WTC11 (cell line): ENCODE measurements at regions not wholly inside any gene's neighbourhood (a gene's known extent, or its start where the extent isn't known, plus 50 kb on each side); places are given as distances from the start of the nearest gene placed in this dataset.

Experiments
- ATAC-seq: fragments of 200-7000 bp; cut with Tn5 transposase; 2 replicates; pipeline ENCODE4 v1.10.0; 2021; ENCODE audit warnings: mild to moderate bottlenecking, moderate library complexity
- CTCF ChIA-PET: fragments of 300-600 bp; sonication (Branson Sonifier 250); formaldehyde crosslinking; loops from one replicate; lab custom pipeline; 2021; ENCODE audit warnings: antibody characterized with exemption; lab: Charles Lee
- POLR2A ChIA-PET: fragments of 350-600 bp; sonication (Branson Sonifier 250); formaldehyde crosslinking; loops from one replicate; lab custom pipeline; 2021; ENCODE audit warnings: antibody characterized with exemption; lab: Charles Lee
- DNase-seq: peaks from one replicate; pipeline ENCODE4 v3.0.0; 2021; ENCODE audit warnings: low spot score
- H3K27ac Mint-ChIP-seq: 2 replicates; pipeline ENCODE4 v1.8.0; 2021; ENCODE audit warnings: mixed read lengths
- H3K27me3 Mint-ChIP-seq: 2 replicates; pipeline ENCODE4 v1.8.0; 2021; ENCODE audit warnings: low read depth, mild to moderate bottlenecking, moderate library complexity, mixed read lengths
- H3K36me3 Mint-ChIP-seq: 2 replicates; pipeline ENCODE4 v1.8.0; 2021; ENCODE audit warnings: mixed read lengths
- H3K4me1 Mint-ChIP-seq: 2 replicates; pipeline ENCODE4 v1.8.0; 2022; ENCODE audit warnings: mixed read lengths
- H3K4me3 Mint-ChIP-seq: 2 replicates; pipeline ENCODE4 v1.8.0; 2021; ENCODE audit warnings: mild to moderate bottlenecking, moderate library complexity, mixed read lengths
- H3K9me3 Mint-ChIP-seq: 2 replicates; pipeline ENCODE4 v1.8.0; 2021; ENCODE audit warnings: mixed read lengths
- ARID4B ChIP-seq: sonication (generic); formaldehyde crosslinking; IDR thresholded peaks from 2 replicates; pipeline ENCODE4 v1.8.0; 2023; ENCODE audit warnings: missing genetic modification reagents, mild to moderate bottlenecking, borderline replicate concordance
- CREB1 ChIP-seq: sonication (generic); formaldehyde crosslinking; IDR thresholded peaks from 2 replicates; pipeline ENCODE4 v1.8.0; 2023; ENCODE audit warnings: mild to moderate bottlenecking, missing genetic modification reagents
- FOXJ3 ChIP-seq: sonication (generic); formaldehyde crosslinking; IDR thresholded peaks from 2 replicates; pipeline ENCODE4 v1.9.0; 2021; ENCODE audit warnings: missing genetic modification reagents, mild to moderate bottlenecking, borderline replicate concordance
- FOXK1 ChIP-seq: sonication (generic); formaldehyde crosslinking; IDR thresholded peaks from 2 replicates; pipeline ENCODE4 v1.8.0; 2022; ENCODE audit warnings: mild to moderate bottlenecking, moderate library complexity, missing genetic modification reagents
- MXD4 ChIP-seq: fragments of 250-450 bp; sonication (Bioruptor Pico); IDR thresholded peaks from 2 replicates; pipeline ENCODE4 v1.8.0; 2021; ENCODE audit warnings: mild to moderate bottlenecking, moderate library complexity, borderline replicate concordance
- MYBL2 ChIP-seq: sonication (generic); formaldehyde crosslinking; IDR thresholded peaks from 2 replicates; pipeline ENCODE4 v1.8.1; 2023; ENCODE audit warnings: mild to moderate bottlenecking, moderate library complexity, missing genetic modification reagents
- PREB ChIP-seq: sonication (generic); formaldehyde crosslinking; IDR thresholded peaks from 2 replicates; pipeline ENCODE4 v1.8.1; 2022; ENCODE audit warnings: mild to moderate bottlenecking, missing genetic modification reagents, moderate library complexity, borderline replicate concordance
- RELA ChIP-seq: sonication (generic); formaldehyde crosslinking; IDR thresholded peaks from 2 replicates; pipeline ENCODE4 v1.8.1; 2022; ENCODE audit warnings: missing genetic modification reagents, mild to moderate bottlenecking, borderline replicate concordance
- SP1 ChIP-seq: sonication (generic); formaldehyde crosslinking; conservative IDR thresholded peaks from 2 replicates; pipeline ENCODE4 v1.8.1; 2022; ENCODE audit warnings: missing genetic modification reagents
- TEAD4 ChIP-seq: sonication (generic); formaldehyde crosslinking; IDR thresholded peaks from 2 replicates; pipeline ENCODE4 v1.8.0; 2022; ENCODE audit warnings: mild to moderate bottlenecking, missing genetic modification reagents
- ZNF532 ChIP-seq: fragments of 250-450 bp; sonication (Bioruptor Pico); IDR thresholded peaks from 2 replicates; pipeline ENCODE4 v1.9.0; 2021; ENCODE audit warnings: mild to moderate bottlenecking, borderline replicate concordance
- TF ChIP-seq, protein P1 (sequence below): sonication (generic); formaldehyde crosslinking; conservative IDR thresholded peaks from 2 replicates; pipeline ENCODE4 v1.8.1; 2023; ENCODE audit warnings: mild to moderate bottlenecking, low read depth, missing genetic modification reagents, moderate library complexity
- TF ChIP-seq, protein P2 (sequence below): sonication (generic); formaldehyde crosslinking; IDR thresholded peaks from 2 replicates; pipeline ENCODE4 v1.8.1; 2022; ENCODE audit warnings: missing genetic modification reagents, borderline replicate concordance
- TF ChIP-seq, protein P3 (sequence below): sonication (generic); formaldehyde crosslinking; IDR thresholded peaks from 2 replicates; pipeline ENCODE4 v1.8.1; 2023; ENCODE audit warnings: mild to moderate bottlenecking, missing genetic modification reagents
- TF ChIP-seq, protein P4 (sequence below): sonication (generic); formaldehyde crosslinking; IDR thresholded peaks from 2 replicates; pipeline ENCODE4 v1.8.0; 2022; ENCODE audit warnings: mild to moderate bottlenecking, missing genetic modification reagents
- TF ChIP-seq, protein P5 (sequence below): sonication (generic); formaldehyde crosslinking; IDR thresholded peaks from 2 replicates; pipeline ENCODE4 v1.8.1; 2022; ENCODE audit warnings: low read depth, missing genetic modification reagents, borderline replicate concordance
- TF ChIP-seq, protein P6 (sequence below): sonication (generic); formaldehyde crosslinking; conservative IDR thresholded peaks from 2 replicates; pipeline ENCODE4 v1.8.1; 2022; ENCODE audit warnings: mild to moderate bottlenecking, missing genetic modification reagents

- Mint-ChIP-seq H3K36me3 (no peaks in the 10 kb centered on the region), H3K27ac (no peak overlapping the region), H3K4me1 (no peaks in the 10 kb centered on the region)
- POLR2A ChIA-PET, result interaction anchor here (0.7 kb wide), 1 partner anchor 198 kb away, joined by 3 read pairs; no protein-coding TSS in a partner anchor
- TF ChIP-seq, protein P1, sequence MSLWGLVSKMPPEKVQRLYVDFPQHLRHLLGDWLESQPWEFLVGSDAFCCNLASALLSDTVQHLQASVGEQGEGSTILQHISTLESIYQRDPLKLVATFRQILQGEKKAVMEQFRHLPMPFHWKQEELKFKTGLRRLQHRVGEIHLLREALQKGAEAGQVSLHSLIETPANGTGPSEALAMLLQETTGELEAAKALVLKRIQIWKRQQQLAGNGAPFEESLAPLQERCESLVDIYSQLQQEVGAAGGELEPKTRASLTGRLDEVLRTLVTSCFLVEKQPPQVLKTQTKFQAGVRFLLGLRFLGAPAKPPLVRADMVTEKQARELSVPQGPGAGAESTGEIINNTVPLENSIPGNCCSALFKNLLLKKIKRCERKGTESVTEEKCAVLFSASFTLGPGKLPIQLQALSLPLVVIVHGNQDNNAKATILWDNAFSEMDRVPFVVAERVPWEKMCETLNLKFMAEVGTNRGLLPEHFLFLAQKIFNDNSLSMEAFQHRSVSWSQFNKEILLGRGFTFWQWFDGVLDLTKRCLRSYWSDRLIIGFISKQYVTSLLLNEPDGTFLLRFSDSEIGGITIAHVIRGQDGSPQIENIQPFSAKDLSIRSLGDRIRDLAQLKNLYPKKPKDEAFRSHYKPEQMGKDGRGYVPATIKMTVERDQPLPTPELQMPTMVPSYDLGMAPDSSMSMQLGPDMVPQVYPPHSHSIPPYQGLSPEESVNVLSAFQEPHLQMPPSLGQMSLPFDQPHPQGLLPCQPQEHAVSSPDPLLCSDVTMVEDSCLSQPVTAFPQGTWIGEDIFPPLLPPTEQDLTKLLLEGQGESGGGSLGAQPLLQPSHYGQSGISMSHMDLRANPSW (CRISPR knock-in tag), result no peak
- no peak for TF ChIP-seq SP1 (CRISPR knock-in tag)
- no peak for TF ChIP-seq FOXK1 (CRISPR knock-in tag)
- TF ChIP-seq, protein P2, sequence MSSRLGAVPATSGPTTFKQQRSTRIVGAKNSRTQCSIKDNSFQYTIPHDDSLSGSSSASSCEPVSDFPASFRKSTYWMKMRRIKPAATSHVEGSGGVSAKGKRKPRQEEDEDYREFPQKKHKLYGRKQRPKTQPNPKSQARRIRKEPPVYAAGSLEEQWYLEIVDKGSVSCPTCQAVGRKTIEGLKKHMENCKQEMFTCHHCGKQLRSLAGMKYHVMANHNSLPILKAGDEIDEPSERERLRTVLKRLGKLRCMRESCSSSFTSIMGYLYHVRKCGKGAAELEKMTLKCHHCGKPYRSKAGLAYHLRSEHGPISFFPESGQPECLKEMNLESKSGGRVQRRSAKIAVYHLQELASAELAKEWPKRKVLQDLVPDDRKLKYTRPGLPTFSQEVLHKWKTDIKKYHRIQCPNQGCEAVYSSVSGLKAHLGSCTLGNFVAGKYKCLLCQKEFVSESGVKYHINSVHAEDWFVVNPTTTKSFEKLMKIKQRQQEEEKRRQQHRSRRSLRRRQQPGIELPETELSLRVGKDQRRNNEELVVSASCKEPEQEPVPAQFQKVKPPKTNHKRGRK (CRISPR knock-in tag), result no peak
- TF ChIP-seq, protein P3, sequence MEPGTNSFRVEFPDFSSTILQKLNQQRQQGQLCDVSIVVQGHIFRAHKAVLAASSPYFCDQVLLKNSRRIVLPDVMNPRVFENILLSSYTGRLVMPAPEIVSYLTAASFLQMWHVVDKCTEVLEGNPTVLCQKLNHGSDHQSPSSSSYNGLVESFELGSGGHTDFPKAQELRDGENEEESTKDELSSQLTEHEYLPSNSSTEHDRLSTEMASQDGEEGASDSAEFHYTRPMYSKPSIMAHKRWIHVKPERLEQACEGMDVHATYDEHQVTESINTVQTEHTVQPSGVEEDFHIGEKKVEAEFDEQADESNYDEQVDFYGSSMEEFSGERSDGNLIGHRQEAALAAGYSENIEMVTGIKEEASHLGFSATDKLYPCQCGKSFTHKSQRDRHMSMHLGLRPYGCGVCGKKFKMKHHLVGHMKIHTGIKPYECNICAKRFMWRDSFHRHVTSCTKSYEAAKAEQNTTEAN (CRISPR knock-in tag), result no peak
- TF ChIP-seq ARID4B (CRISPR knock-in tag), result no peak
- TF ChIP-seq, protein P4, sequence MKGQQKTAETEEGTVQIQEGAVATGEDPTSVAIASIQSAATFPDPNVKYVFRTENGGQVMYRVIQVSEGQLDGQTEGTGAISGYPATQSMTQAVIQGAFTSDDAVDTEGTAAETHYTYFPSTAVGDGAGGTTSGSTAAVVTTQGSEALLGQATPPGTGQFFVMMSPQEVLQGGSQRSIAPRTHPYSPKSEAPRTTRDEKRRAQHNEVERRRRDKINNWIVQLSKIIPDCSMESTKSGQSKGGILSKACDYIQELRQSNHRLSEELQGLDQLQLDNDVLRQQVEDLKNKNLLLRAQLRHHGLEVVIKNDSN (CRISPR knock-in tag), result no peak
- no peak for TF ChIP-seq ZNF532 (CRISPR knock-in tag)
- no peak for TF ChIP-seq PREB (CRISPR knock-in tag)
- no peak for TF ChIP-seq MXD4 (CRISPR knock-in tag)
- no peak for TF ChIP-seq CREB1
- no peak for TF ChIP-seq RELA (CRISPR knock-in tag)
- TF ChIP-seq, protein P5, sequence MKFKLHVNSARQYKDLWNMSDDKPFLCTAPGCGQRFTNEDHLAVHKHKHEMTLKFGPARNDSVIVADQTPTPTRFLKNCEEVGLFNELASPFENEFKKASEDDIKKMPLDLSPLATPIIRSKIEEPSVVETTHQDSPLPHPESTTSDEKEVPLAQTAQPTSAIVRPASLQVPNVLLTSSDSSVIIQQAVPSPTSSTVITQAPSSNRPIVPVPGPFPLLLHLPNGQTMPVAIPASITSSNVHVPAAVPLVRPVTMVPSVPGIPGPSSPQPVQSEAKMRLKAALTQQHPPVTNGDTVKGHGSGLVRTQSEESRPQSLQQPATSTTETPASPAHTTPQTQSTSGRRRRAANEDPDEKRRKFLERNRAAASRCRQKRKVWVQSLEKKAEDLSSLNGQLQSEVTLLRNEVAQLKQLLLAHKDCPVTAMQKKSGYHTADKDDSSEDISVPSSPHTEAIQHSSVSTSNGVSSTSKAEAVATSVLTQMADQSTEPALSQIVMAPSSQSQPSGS (CRISPR knock-in tag), result no peak
- TF ChIP-seq TEAD4 (CRISPR knock-in tag), result no peak
- no peak for TF ChIP-seq MYBL2
- no peak for TF ChIP-seq FOXJ3 (CRISPR knock-in tag)
- TF ChIP-seq, protein P6, sequence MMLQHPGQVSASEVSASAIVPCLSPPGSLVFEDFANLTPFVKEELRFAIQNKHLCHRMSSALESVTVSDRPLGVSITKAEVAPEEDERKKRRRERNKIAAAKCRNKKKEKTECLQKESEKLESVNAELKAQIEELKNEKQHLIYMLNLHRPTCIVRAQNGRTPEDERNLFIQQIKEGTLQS (CRISPR knock-in tag), result no peak
- TF ChIP-seq, all 79 proteins: peak for 0
- H3K9me3 Mint-ChIP-seq, result no peaks in the 10 kb centered on the region
- ATAC-seq (no peak), DNase-seq (no peak)
- no peaks in the 10 kb centered on the region for H3K27me3 Mint-ChIP-seq
- H3K4me3 Mint-ChIP-seq, result no peak overlapping the region
- CTCF ChIA-PET, result no interaction called here
Measured at GRCh38 chr1:232682248-232682647, 52.3 kb upstream of the SIPA1L2 start.
